H1 (cell line): ENCODE measurements at regions not wholly inside any gene's neighbourhood (a gene's known extent, or its start where the extent isn't known, plus 50 kb on each side); places are given as distances from the start of the nearest gene placed in this dataset.

Experiments used
- CTCF ChIA-PET: fragments of 300-600 bp; sonication (Branson Sonifier 250); formaldehyde crosslinking; loops from one replicate; lab custom pipeline; 2021; ENCODE audit not compliant: partially characterized antibody; lab: Charles Lee
- POLR2A ChIA-PET: fragments of 300-600 bp; sonication (Branson Sonifier 250); formaldehyde crosslinking; loops from one replicate; lab custom pipeline; 2021; ENCODE audit warnings: inconsistent platforms; ENCODE audit not compliant: partially characterized antibody; lab: Charles Lee
- DNase-seq, 2 experiments: peaks; one replicate each; pipeline versions ENCODE4 v3.0.0 to v3.0.0-alpha.2; 2010 to 2022; ENCODE audit warnings: low spot score in 2 of 2, low read depth in 1 of 2, mixed read lengths in 1 of 2
- FAIRE-seq: peaks from 2 replicates; lab custom pipeline; 2011; peaks lifted over from hg19 to GRCh38; lab: Jason Lieb, UNC
- H2AFZ ChIP-seq: 2 replicates; pipeline ENCODE4 v1.8.1; 2012; ENCODE audit warnings: low read length, inconsistent platforms
- H2AK5ac ChIP-seq: 2 replicates; pipeline ENCODE4 v1.6.1; 2013; ENCODE audit warnings: low read depth, low read length
- H2BK120ac ChIP-seq: replicated peaks from 2 replicates; pipeline ENCODE3; 2013; ENCODE audit warnings: low read depth, low read length, inconsistent platforms
- H2BK12ac ChIP-seq: 2 replicates; pipeline ENCODE4 v1.6.1; 2013; ENCODE audit warnings: low read depth, low read length
- H2BK15ac ChIP-seq: 2 replicates; pipeline ENCODE4 v1.6.1; 2013; ENCODE audit warnings: low read length
- H2BK20ac ChIP-seq: 2 replicates; pipeline ENCODE4 v1.6.1; 2013; ENCODE audit warnings: low read length
- H2BK5ac ChIP-seq: 2 replicates; pipeline ENCODE4 v1.6.1; 2013; ENCODE audit warnings: low read depth, low read length
- H3K14ac ChIP-seq: 2 replicates; pipeline ENCODE4 v1.6.1; 2013; ENCODE audit warnings: inconsistent platforms; ENCODE audit not compliant: insufficient read length
- H3K18ac ChIP-seq: 2 replicates; pipeline ENCODE4 v1.6.1; 2013; ENCODE audit warnings: low read length; ENCODE audit errors: extremely low read depth
- H3K23ac ChIP-seq: 2 replicates; pipeline ENCODE4 v1.6.1; 2013; ENCODE audit warnings: inconsistent platforms; ENCODE audit not compliant: insufficient read length
- H3K23me2 ChIP-seq: 2 replicates; pipeline ENCODE4 v1.6.1; 2013; ENCODE audit warnings: low read depth, low read length
- H3K27ac ChIP-seq: 2 replicates; pipeline ENCODE4 v1.6.1; 2011; ENCODE audit warnings: low read depth, low read length, inconsistent platforms
- H3K27me3 ChIP-seq, 4 experiments: replicated peaks in 1 of 4; 1 replicate in 1 of 4; 2 replicates in 3 of 4; pipeline versions ENCODE4 v1.6.1 to v1.8.1; 2011 to 2013; ENCODE audit warnings: low read length in 3 of 4, mild to moderate bottlenecking in 3 of 4, inconsistent platforms in 2 of 4, mixed read lengths in 2 of 4, moderate library complexity in 1 of 4; ENCODE audit not compliant: control insufficient read depth in 3 of 4, insufficient read depth in 3 of 4; ENCODE audit errors: extremely low read depth in 1 of 4
- H3K36me3 ChIP-seq, 4 experiments: 2 replicates each; pipeline versions ENCODE4 v1.6.1 to v1.8.1; 2011 to 2013; ENCODE audit warnings: mild to moderate bottlenecking in 4 of 4, low read length in 3 of 4, moderate library complexity in 2 of 4, control low read depth in 1 of 4, inconsistent platforms in 1 of 4; ENCODE audit not compliant: insufficient read depth in 4 of 4, control insufficient read depth in 2 of 4
- H3K4ac ChIP-seq: replicated peaks from 2 replicates; pipeline ENCODE3; 2013; ENCODE audit warnings: low read length, low read depth, mixed read lengths, inconsistent platforms; ENCODE audit not compliant: insufficient read length
- H3K4me1 ChIP-seq, 4 experiments: replicated peaks in 1 of 4; 1 replicate in 1 of 4; 2 replicates in 3 of 4; pipeline versions ENCODE4 v1.6.1 to v1.8.1; 2011 to 2013; ENCODE audit warnings: low read length in 3 of 4, inconsistent platforms in 2 of 4, mixed read lengths in 1 of 4; ENCODE audit not compliant: insufficient read depth in 4 of 4, control insufficient read depth in 3 of 4
- H3K4me2 ChIP-seq, 2 experiments: 2 replicates each; pipeline versions ENCODE4 v1.6.1 to v1.8.1; 2011 to 2013; ENCODE audit warnings: low read depth in 2 of 2, low read length in 2 of 2, control low read depth in 1 of 2, inconsistent platforms in 1 of 2, mild to moderate bottlenecking in 1 of 2; ENCODE audit not compliant: insufficient read depth in 1 of 2
- H3K4me3 ChIP-seq, 4 experiments: fragments of 200-600, 300-600 bp in 1 of 4; sonication (generic), shearing (Covaris generic), sonication (Bioruptor Twin) in 1 of 4; 2 replicates each; pipeline versions ENCODE4 v1.5.1 to v1.8.1; 2011 to 2016; ENCODE audit warnings: low read length in 4 of 4, low read depth in 3 of 4, control low read depth in 2 of 4, inconsistent platforms in 2 of 4, mild to moderate bottlenecking in 2 of 4, mixed read lengths in 1 of 4, moderate library complexity in 1 of 4; ENCODE audit not compliant: insufficient read depth in 2 of 4; ENCODE audit errors: extremely low read depth in 1 of 4
- H3K56ac ChIP-seq: replicated peaks from 2 replicates; pipeline ENCODE3; 2013; ENCODE audit warnings: low read depth, mild to moderate bottlenecking, mixed read lengths, low read length, inconsistent platforms; ENCODE audit not compliant: insufficient read length
- H3K79me1 ChIP-seq: 2 replicates; pipeline ENCODE4 v1.6.1; 2013; ENCODE audit warnings: low read depth, low read length, control low read depth
- H3K79me2 ChIP-seq, 2 experiments: 2 replicates each; pipeline versions ENCODE4 v1.6.1 to v1.8.1; 2012 to 2013; ENCODE audit warnings: low read length in 2 of 2, mild to moderate bottlenecking in 2 of 2, inconsistent platforms in 1 of 2; ENCODE audit not compliant: insufficient read depth in 2 of 2, control insufficient read depth in 1 of 2
- H3K9ac ChIP-seq, 4 experiments: replicated peaks in 1 of 4; 1 replicate in 1 of 4; 2 replicates in 3 of 4; pipeline versions ENCODE4 v1.6.1 to v1.8.1; 2011 to 2013; ENCODE audit warnings: low read depth in 3 of 4, low read length in 3 of 4, control low read depth in 2 of 4, mild to moderate bottlenecking in 2 of 4, moderate library complexity in 2 of 4, inconsistent platforms in 1 of 4; ENCODE audit errors: extremely low read depth in 1 of 4
- H3K9me3 ChIP-seq, 2 experiments: 2 replicates each; pipeline versions ENCODE4 v1.6.1 to v1.8.1; 2012 to 2013; ENCODE audit warnings: mild to moderate bottlenecking in 2 of 2, moderate library complexity in 2 of 2, control low read depth in 1 of 2, inconsistent platforms in 1 of 2, low read depth in 1 of 2, low read length in 1 of 2, mixed read lengths in 1 of 2; ENCODE audit not compliant: insufficient read depth in 2 of 2
- H4K20me1 ChIP-seq, 2 experiments: replicated peaks in 1 of 2; 2 replicates each; pipeline versions ENCODE3 to v1.8.1; 2011 to 2013; ENCODE audit warnings: inconsistent platforms in 2 of 2, low read length in 2 of 2, mild to moderate bottlenecking in 1 of 2; ENCODE audit not compliant: insufficient read depth in 2 of 2, control insufficient read depth in 1 of 2
- H4K5ac ChIP-seq: 2 replicates; pipeline ENCODE4 v1.6.1; 2013; ENCODE audit warnings: low read length, low read depth, mixed read lengths, inconsistent platforms; ENCODE audit not compliant: insufficient read length
- H4K8ac ChIP-seq: 2 replicates; pipeline ENCODE4 v1.8.0; 2013; ENCODE audit warnings: mild to moderate bottlenecking, moderate library complexity, low read length, inconsistent platforms; ENCODE audit not compliant: insufficient read depth; ENCODE audit errors: extremely low read depth
- H4K91ac ChIP-seq: replicated peaks from 2 replicates; pipeline ENCODE3; 2013; ENCODE audit warnings: low read length, mixed read lengths, inconsistent platforms; ENCODE audit not compliant: insufficient read length
- CBX8 ChIP-seq: fragments of 300-800, 300-1000 bp; sonication (generic); IDR thresholded peaks from 2 replicates; pipeline ENCODE4 v1.7.1; 2016; ENCODE audit warnings: low read depth, low read length, borderline replicate concordance
- CREB1 ChIP-seq: IDR thresholded peaks from 2 replicates; pipeline ENCODE4 v1.6.1; 2012; ENCODE audit warnings: inconsistent platforms
- CTBP2 ChIP-seq: IDR thresholded peaks from 2 replicates; pipeline ENCODE4 v1.7.0; 2011; ENCODE audit warnings: borderline replicate concordance, mild to moderate bottlenecking, moderate library complexity, mixed read lengths, low read length; ENCODE audit not compliant: insufficient read depth, insufficient read length
- HDAC2 ChIP-seq, 2 experiments: fragments of 300-600 bp in 1 of 2; sonication (generic) in 1 of 2; IDR thresholded peaks; 2 replicates each; pipeline ENCODE4 v1.6.1; 2011 to 2012; ENCODE audit warnings: low read depth in 2 of 2, low read length in 2 of 2, mild to moderate bottlenecking in 2 of 2, moderate library complexity in 2 of 2, borderline replicate concordance in 1 of 2, inconsistent platforms in 1 of 2
- JUN ChIP-seq: IDR thresholded peaks from 2 replicates; pipeline ENCODE4 v1.6.1; 2011; ENCODE audit warnings: low read depth, mild to moderate bottlenecking, improper control_type of control experiment, low read length
- KDM4A ChIP-seq: IDR thresholded peaks from one replicate; pipeline ENCODE4 v1.7.1; 2012; ENCODE audit warnings: low read depth, mild to moderate bottlenecking, moderate library complexity, low read length, inconsistent platforms; ENCODE audit not compliant: severe bottlenecking
- RBBP5 ChIP-seq: IDR thresholded peaks from 2 replicates; pipeline ENCODE4 v1.7.1; 2012; ENCODE audit warnings: low read depth, mild to moderate bottlenecking, inconsistent platforms, low read length, moderate library complexity, borderline replicate concordance
- RNF2 ChIP-seq: fragments of 200-900, 300-1000 bp; sonication (generic); IDR thresholded peaks from 2 replicates; pipeline ENCODE4 v1.7.1; 2016; ENCODE audit warnings: borderline replicate concordance, low read depth, mild to moderate bottlenecking, antibody characterized with exemption, low read length; ENCODE audit not compliant: poor library complexity, severe bottlenecking; ENCODE audit errors: missing control alignments
- RXRA ChIP-seq: IDR thresholded peaks from 2 replicates; pipeline ENCODE4 v1.6.1; 2011; ENCODE audit warnings: low read depth, mild to moderate bottlenecking, low read length, moderate library complexity; ENCODE audit not compliant: insufficient read depth
- SRF ChIP-seq: IDR thresholded peaks from 2 replicates; pipeline ENCODE4 v1.6.1; 2011; ENCODE audit warnings: mild to moderate bottlenecking, low read depth, low read length, moderate library complexity
- ZNF274 ChIP-seq: IDR thresholded peaks from 2 replicates; pipeline ENCODE4 v1.7.0; 2012; ENCODE audit warnings: low read length, borderline replicate concordance; ENCODE audit errors: extremely low read depth
- WGBS, 2 experiments: shearing (Covaris generic) in 1 of 2; methylation state at CpG; one replicate each; pipeline versions ENCODE4 v1.1.6 to v1.1.7; 2013 to 2015; ENCODE audit warnings: low lambda C conversion rate in 2 of 2, mixed read lengths in 2 of 2, inconsistent platforms in 1 of 2, low coverage in 1 of 2, missing lambda C conversion rate in 1 of 2; ENCODE audit not compliant: insufficient replicate concordance in 2 of 2, insufficient coverage in 1 of 2, insufficient read length in 1 of 2; ENCODE audit errors: extremely low coverage in 1 of 2, missing lambda C conversion rate in 1 of 2; 5-methylcytosine and 5-hydroxymethylcytosine counted together

- TF ChIP-seq CTBP2 (no peak), RXRA (no peak), KDM4A (no peak), ZNF274 (no peak), RNF2 (no peak), JUN (no peak), SRF (no peak), CBX8 (no peak), CREB1 (no peak), HDAC2 (IDR thresholded peaks at IDR 0.05; ENCODE audit: borderline replicate concordance in 1 of 2, low read depth in 2 of 2, low read length in 2 of 2) (no peak), RBBP5 (no peak)
- TF ChIP-seq, all 59 proteins: peak for 0
- ChIA-PET POLR2A (no interaction called here), CTCF (interaction anchor here (0.9 to 2.5 kb wide), 3 partner anchors 9 to 151 kb away, joined by 3 to 8 read pairs (median 3); no protein-coding TSS in a partner anchor)
- no peaks in the 10 kb centered on the region for H3K9me3 ChIP-seq
- H3K56ac ChIP-seq: no peak overlapping the region
- no peaks in the 10 kb centered on the region for H3K79me1 ChIP-seq
- FAIRE-seq (no peak), DNase-seq (no peak)
- H3K36me3 ChIP-seq: no peaks in the 10 kb centered on the region
- H3K27me3 ChIP-seq: no peaks in the 10 kb centered on the region
- H3K4me3 ChIP-seq: no peak overlapping the region
- H4K91ac ChIP-seq: no peak overlapping the region
- H3K14ac ChIP-seq: no peak overlapping the region
- H2BK120ac ChIP-seq: no peak overlapping the region
- no peak overlapping the region for H2BK5ac ChIP-seq
- peaks cover 0 to 23% (median 7%) of the 10 kb centered on the region in 4 experiments; a peak in 5 of 7 replicates for H3K4me1 ChIP-seq
- 80% methylated on average over 8 of the region's 8 CpGs; no CpG with 5 or more reads in 1 of the 2 experiments for WGBS, 2 experiments
- H2BK20ac ChIP-seq: peak overlapping the region; percentile 57; the same call in 1 of the 2 replicates
- no peak overlapping the region for H3K23ac ChIP-seq
- H3K9ac ChIP-seq: no peak overlapping the region
- 0 out of 2 replicates have a peak overlapping the region, but pooled peaks have one; percentile 3 for H3K18ac ChIP-seq
- H2BK12ac ChIP-seq: no peak overlapping the region
- H4K20me1 ChIP-seq: no peaks in the 10 kb centered on the region
- H3K4me2 ChIP-seq: no peak overlapping the region
- H3K79me2 ChIP-seq: no peaks in the 10 kb centered on the region
- no peaks in the 10 kb centered on the region for H3K23me2 ChIP-seq
- no peak overlapping the region for H4K5ac ChIP-seq
- no peak overlapping the region for H2AK5ac ChIP-seq
- H2AFZ ChIP-seq: no peak overlapping the region
- H3K4ac ChIP-seq: no peak overlapping the region
- no peak overlapping the region for H4K8ac ChIP-seq
- no peak overlapping the region for H3K27ac ChIP-seq
- H2BK15ac ChIP-seq: no peak overlapping the region
These were observed 890.0 kb upstream of the FRG1 start for GRCh38 chr4:189050643-189051042.
